GM19397 (cell line): ENCODE measurements at regions not wholly inside any gene's neighbourhood (a gene's known extent, or its start where the extent isn't known, plus 50 kb on each side); places are given as distances from the start of the nearest gene placed in this dataset.
"Not testable (repeated sequence)": the region's sequence is repeated elsewhere in the genome, so short reads cannot be mapped to it uniquely, and the experiment has no call there.

Source experiments
- ATAC-seq: cut with Tn5 transposase; IDR thresholded peaks from one replicate; pipeline ENCODE4 v1.9.1; 2021; ENCODE audit warnings: mild to moderate bottlenecking, moderate library complexity; ENCODE audit not compliant: unreplicated experiment

DNA sequence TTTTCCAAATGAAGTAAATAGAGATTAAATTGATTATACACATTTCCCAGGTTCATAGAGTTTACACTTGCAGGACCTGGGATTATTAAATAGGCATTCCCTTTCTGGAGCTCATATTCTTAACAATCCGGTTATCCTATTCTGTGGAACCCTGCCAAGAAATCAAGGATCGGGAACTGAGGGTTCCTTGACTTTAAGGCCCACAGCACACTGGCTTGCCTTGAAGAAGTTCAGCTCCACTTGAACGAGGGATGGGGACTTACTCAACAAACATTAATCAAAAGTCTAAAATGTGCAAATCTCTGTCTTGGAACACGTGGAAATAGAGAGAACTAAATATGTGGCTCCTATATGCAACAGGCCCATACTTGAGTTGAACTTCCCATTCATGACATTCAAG is 142.3 kb upstream of the RGPD4 start:
- ATAC-seq: no peak

DNA sequence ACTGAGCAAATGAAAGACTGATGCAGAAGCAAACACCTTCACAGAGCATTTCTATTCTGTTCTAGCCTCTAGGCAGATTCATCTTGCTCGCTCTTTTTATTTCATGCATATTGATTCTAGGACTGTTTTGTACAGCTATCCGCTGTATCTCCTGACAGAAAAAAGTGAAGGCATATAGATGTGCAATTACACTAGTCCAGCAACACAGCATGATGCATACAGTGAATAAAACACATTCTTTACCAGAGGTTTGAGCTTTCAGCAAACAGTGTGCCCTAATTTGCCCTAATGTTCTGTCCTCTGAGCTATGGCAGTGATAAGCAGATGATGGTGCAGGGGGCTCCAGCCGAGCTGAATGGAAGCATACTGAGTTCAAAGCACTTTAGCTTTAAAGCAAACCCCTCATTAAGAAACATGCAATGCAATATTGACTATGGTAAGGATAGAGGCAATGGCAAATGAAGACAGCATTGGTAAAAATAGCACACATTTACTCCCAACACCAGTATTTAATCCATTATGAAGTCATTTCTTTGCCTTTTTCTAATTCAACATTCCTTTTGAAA is 141.2 kb upstream of the RGPD4 start:
- no peak for ATAC-seq

GRCh38 chr2:107687073-107687472 is 139.6 kb upstream of the RGPD4 start:
- ATAC-seq: no peak

- no peak for ATAC-seq
Observed at GRCh38 chr2:107688135-107688534, 138.6 kb upstream of the RGPD4 start.

DNA sequence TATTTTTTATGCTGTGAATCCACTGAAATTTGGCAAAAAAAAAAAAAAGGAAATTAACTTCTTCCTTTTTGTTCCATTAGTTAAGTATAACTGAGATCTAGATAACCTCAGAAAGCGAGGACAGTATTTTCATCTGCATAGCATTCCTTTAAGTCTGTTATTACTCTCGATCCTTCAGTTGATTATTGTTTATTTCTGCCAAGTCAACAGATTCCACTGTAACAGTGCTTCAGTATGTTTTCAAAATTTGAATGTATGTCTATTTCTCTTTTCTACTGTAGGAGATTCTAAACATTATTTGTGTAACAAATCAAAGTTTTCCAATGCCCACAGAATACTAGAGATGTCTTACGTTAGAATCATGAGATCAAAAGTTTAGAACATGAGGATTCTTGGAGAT is 133.1 kb upstream of the RGPD4 start:
- ATAC-seq: no peak

GRCh38 chr2:107694667-107695066 is 132.0 kb upstream of the RGPD4 start:
- no peak for ATAC-seq

DNA sequence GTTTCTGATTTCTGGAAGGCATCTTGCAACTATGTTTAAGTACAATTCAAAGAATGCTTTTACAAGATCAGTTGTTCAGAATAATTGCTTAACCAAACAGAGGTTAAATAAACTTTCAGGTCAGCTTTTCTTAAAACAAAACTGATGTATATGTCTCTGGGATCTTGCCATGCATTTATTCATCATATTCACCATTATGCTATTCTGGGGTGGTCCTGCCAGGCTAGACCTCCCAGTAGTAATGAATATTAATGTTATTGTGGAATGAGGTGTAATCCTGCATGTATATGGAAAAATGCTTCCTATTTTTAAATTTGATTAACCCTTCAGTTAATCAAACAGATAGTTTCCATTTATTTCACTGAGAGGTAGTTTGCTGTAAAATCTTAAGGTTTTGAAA is 129.3 kb upstream of the RGPD4 start:
- ATAC-seq: no peak

- no peak for ATAC-seq
Observed at GRCh38 chr2:107698861-107699260, 127.8 kb upstream of the RGPD4 start.

DNA sequence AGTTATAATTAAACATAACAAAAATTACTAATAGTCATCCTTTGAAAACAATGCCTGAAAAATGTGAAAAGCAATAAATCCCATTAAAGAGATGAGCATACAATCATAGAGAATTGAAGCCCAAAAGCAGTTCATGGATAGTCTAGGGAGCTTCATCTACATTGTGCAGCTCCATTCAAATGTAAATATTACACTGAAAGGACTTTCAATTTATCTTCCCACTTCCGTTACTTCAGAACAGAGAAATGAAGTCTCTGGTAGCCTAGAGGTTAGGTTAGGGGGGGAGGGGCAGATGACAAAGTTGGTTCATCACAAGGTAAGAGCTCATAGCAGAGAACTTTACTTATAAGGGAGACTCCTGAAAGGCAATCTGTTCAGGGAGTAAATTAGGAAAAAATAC is 126.6 kb upstream of the RGPD4 start:
- ATAC-seq: no peak

DNA sequence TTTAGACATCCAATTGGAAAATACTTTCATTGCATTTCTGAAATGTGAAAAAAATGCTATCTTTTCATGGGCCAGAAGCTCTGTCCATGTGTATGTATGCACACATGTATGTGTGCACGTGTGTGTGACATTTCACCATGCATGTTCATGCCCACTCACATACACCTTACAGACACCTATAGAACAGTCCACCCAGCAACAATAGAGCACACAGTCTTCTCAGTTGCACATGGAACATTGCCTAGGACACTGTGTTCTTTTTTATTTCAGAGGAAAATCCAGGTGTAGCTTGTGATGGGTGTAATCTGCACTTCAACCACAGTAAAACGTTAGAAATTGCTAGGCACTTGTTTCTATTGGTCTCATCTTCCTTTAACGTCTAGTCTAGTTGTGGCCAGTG is 114.8 kb upstream of the RGPD4 start:
- no peak for ATAC-seq

- ATAC-seq: peak; percentile 81
Observed at GRCh38 chr2:107712857-107713256, 113.8 kb upstream of the RGPD4 start.

GRCh38 chr2:107717661-107718060 is 109.0 kb upstream of the RGPD4 start:
- no peak for ATAC-seq

DNA sequence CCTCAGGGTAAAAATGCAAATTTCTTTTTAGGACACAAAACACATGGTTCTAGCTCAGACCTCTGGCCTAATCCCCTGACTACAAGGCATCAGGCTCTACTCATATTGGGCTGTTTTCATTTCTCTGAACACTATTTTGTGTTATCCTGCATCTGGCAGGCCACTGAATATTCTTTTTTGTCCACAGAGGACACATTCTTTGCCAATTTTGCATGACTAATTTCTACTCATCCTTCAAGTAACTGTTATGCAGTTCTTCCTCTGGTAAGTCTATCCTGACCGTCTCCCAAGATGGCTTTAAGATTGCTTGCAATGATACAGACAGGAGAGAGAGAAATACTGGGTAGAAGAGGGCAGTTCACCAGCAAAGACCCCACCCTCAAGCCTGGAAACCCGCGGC is 107.6 kb upstream of the RGPD4 start:
- no peak for ATAC-seq

DNA sequence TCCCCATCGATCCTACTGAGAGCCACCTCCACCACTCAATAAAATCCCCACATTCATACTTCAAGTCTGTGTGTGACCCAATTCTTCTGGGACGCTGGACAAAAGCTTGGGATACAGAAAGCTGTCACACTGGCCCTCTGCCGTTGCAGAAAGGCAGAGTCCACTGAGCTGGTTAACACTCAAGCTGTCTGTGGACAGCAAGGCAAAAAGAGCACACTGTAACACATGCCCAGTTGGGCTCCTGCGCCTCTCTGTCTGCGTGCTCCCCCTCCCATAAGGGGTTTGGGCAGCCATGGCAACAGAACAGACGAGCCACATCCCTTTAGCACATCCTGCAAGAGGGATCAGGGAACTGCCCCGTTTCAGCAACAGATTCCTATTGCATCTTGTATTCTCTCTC is 106.9 kb upstream of the RGPD4 start:
- ATAC-seq: no peak

DNA sequence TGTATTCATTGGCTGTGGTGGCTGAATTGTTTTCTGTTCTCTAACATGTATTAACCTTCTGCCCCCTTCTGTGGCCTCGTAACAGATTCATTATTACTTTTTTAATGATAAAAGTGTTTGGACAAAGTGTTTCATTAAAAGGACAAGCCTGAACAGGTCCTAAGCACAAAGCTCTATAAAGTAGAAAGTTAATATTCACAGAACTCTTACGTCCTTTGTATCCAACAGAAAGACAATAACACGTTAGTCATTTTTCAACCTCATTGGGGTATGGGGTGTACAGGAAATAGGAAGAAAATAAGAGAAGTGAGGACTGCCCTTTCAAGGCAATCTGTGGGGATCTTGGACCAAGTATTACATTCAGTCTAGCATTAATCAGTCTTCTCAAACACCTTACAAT is 105.5 kb upstream of the RGPD4 start:
- ATAC-seq: no peak

- no peak for ATAC-seq
Observed at GRCh38 chr2:107721586-107721985, 105.1 kb upstream of the RGPD4 start.

GRCh38 chr2:107725824-107726223 is 100.9 kb upstream of the RGPD4 start:
- ATAC-seq: not testable (repeated sequence)

DNA sequence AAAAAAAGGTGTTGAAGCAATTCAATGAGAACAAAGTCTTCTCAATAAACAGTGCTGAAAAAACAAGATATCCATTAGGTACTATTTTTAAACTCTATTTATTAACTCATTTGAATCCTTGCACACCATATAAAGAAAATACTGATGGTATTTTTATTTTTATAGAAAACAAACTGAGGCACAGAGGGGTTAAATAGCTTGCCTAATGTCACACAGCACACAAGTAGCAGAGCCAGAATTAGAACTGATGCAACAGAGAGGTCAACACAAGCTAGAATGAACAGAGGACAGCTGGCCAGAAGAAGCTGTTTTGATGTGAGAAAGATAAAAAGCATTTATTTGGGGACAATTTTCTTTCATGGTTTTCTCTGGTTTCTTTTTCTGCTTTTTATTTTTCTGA is 99.4 kb upstream of the RGPD4 start:
- no peak for ATAC-seq

DNA sequence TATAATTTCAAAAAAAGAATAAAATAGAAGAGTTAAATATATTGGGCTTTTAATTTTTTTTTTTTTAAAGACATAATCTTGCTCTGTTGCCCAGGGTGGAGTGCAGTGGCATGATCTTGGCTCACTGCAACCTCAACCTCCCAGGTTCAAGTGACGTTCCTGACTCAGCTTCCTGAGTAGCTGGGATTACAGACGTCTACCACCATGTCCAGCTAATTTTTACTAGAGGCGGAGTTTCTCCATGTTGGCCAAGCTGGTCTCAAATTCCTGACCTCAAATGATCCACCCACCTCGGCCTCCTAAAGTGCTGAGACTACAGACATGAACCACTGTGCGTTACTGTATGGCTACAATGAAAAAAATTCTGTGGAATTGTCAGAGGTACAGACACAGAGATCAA is 98.1 kb upstream of the RGPD4 start:
- no peak for ATAC-seq

- ATAC-seq: no peak
Observed at GRCh38 chr2:107729440-107729839, 97.3 kb upstream of the RGPD4 start.

DNA sequence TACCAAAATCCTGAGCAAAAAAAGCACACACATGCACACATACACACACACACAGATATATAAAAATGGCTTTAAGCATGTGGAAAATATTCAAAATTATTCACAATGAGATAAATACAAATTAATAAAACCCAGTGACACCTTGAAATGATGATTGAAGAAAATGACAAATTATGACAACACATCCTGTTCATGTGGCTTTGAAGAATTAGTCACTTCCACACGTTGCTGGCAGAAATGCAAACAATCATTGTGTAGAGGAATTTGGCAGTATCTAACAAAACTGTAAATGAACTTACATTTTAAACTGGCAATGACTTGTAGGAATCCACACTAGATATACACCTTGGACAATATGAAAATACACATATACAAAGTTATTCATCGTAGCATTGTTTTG is 95.8 kb upstream of the RGPD4 start:
- no peak for ATAC-seq

DNA sequence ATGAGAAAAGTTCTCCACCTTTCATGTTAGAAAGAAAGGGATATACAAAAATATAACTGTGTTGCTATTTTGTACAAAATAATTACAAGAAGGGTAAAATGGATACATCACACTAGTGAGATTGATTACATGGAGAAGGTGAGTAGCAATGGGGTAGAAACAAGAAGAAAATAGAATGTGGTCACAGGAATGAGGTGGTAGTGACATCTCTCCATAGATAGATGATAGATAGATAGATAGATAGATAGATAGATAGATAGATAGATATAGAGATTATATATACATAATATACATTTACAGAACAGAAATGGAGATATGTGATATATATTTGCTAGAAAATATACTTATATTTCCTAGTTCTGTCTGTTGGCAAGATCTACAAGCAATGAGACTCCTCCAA is 95.3 kb upstream of the RGPD4 start:
- ATAC-seq: no peak

DNA sequence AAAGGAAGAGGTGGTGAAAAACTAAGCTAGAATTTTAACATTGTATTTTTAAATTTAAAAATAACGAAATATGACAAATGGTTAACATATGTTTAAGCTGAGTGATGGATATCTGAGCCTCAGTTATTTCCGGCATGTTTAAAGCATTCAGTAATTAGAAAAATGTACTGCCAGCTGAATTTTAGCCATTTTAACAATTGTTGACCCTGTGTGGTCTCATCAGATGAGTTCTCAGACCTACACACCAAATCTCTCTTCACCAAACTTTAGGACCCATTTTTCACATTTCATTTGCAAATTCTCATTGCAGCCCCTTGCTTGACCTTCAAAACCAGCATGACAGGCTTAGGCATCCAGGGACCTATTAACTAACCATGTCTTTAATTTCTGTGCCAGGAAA is 91.5 kb upstream of the RGPD4 start:
- no peak for ATAC-seq

DNA sequence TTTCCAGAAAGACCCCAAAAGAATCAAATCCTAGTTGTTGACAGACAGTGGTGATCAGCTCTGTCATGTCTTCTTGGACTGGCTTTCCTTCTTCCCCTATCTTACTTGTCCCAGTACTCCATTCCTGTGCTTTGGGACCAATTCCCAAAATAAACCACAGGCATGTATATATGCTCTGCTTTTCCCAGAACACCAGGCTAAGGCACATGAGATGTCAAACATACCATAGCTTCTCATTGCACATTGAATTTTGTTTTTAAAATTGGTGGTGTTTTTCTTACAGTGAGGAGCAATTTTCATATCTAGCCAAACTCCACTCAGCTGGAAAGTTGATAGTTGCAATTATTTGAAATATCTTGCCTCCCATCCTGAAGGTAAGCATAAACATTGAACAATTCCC is 88.9 kb upstream of the RGPD4 start:
- ATAC-seq: no peak
